ENCODE measurements at regions not wholly inside any gene's neighbourhood (a gene's known extent, or its start where the extent isn't known, plus 50 kb on each side); places are given as distances from the start of the nearest gene placed in this dataset.

GRCh38 chr1:218700666-218701065 is 355.5 kb downstream of the TGFB2 start:
- 23% methylated on average over 7 of the region's 7 CpGs for WGBS (ENCODE audit: insufficient coverage, insufficient replicate concordance, low lambda C conversion rate, missing lambda C conversion rate)
- POLR2A ChIA-PET: no interaction called here
- in situ Hi-C loops (cut with MboI): no loop called here
- TF ChIP-seq SMARCA5 (IDR thresholded peaks at IDR 0.05) (no peak), ZNF592 (IDR thresholded peaks at IDR 0.05) (no peak), NFIC (IDR thresholded peaks at IDR 0.05; ENCODE audit: low read depth, low read length) (no peak), CTCF (IDR thresholded peaks at IDR 0.05 in 2 of 3, conservative IDR thresholded peaks at IDR 0.05 in 1 of 3; ENCODE audit: control insufficient read depth in 2 of 3, extremely low read depth in 1 of 3, insufficient read depth in 1 of 3, low read depth in 3 of 3, low read length in 3 of 3) (no peak), MYB (IDR thresholded peaks at IDR 0.05; ENCODE audit: borderline replicate concordance, low read depth, low read length) (no peak), IKZF1 (conservative IDR thresholded peaks at IDR 0.05) (no peak), MLLT1 (IDR thresholded peaks at IDR 0.05) (no peak), CBX3 (IDR thresholded peaks at IDR 0.05; ENCODE audit: borderline replicate concordance, low read depth) (no peak), TCF3 (IDR thresholded peaks at IDR 0.05; ENCODE audit: borderline replicate concordance, insufficient read depth, low read depth, low read length) (no peak), ZNF207 (IDR thresholded peaks at IDR 0.05; ENCODE audit: borderline replicate concordance) (no peak), MTA3 (IDR thresholded peaks at IDR 0.05; ENCODE audit: borderline replicate concordance, low read length) (no peak), RB1 (IDR thresholded peaks at IDR 0.05; ENCODE audit: borderline replicate concordance) (no peak), PKNOX1 (IDR thresholded peaks at IDR 0.05) (no peak), CHD2 (IDR thresholded peaks at IDR 0.05; ENCODE audit: borderline replicate concordance, low read depth, low read length) (no peak)

More at GRCh38 chr1:218700666-218701065, 355.5 kb downstream of the TGFB2 start:
- ChIA-PET SMC1A (ENCODE audit: uncharacterized antibody, unreplicated experiment) (interaction anchor here (0.9 kb wide), 1 partner anchor 131 kb away, joined by 3 read pairs; no protein-coding TSS in a partner anchor), RAD21 (ENCODE audit: unreplicated experiment) (no interaction called here), CTCF (interaction anchor here (1.2 kb wide), 1 partner anchor 14 kb away, joined by 3 read pairs; no protein-coding TSS in a partner anchor)
- Histone ChIP-seq H3K27me3 (replicated peaks in 1 of 2; ENCODE audit: control insufficient read depth in 2 of 2, insufficient read depth in 2 of 2, low read length in 1 of 2) (no peaks in the 10 kb centered on the region), H3K4me1 (ENCODE audit: control insufficient read depth, insufficient read depth, low read length) (no peaks in the 10 kb centered on the region), H3K9me3 (replicated peaks; ENCODE audit: control insufficient read depth, insufficient read depth, low read length) (no peaks in the 10 kb centered on the region), H3K4me3 (no peak overlapping the region), H3K79me2 (ENCODE audit: control insufficient read depth, insufficient read depth, low read length) (no peaks in the 10 kb centered on the region), H3K4me2 (ENCODE audit: control insufficient read depth, insufficient read depth) (no peak overlapping the region), H4K20me1 (ENCODE audit: control insufficient read depth, insufficient read depth) (no peaks in the 10 kb centered on the region), H3K9ac (ENCODE audit: control insufficient read depth, insufficient read depth, low read length) (no peak overlapping the region), H2AFZ (ENCODE audit: control insufficient read depth, low read depth, low read length) (no peak overlapping the region), H3K27ac (ENCODE audit: control insufficient read depth, insufficient read depth) (no peak overlapping the region), H3K36me3 (ENCODE audit: control insufficient read depth in 2 of 2, insufficient read depth in 2 of 2, low read length in 1 of 2) (no peaks in the 10 kb centered on the region)
- FAIRE-seq: no peak
- BruUV-seq (replicated peaks): no TSS peak
- intact Hi-C loops (cut with micrococcal nuclease; ENCODE audit: unreplicated experiment): no loop called here
- no peak for ATAC-seq
- DNase-seq (ENCODE audit: low read depth, low spot score): no peak

Data from GM12878 (cell line).